GM18909 (cell line): ENCODE measurements at regions not wholly inside any gene's neighbourhood (a gene's known extent, or its start where the extent isn't known, plus 50 kb on each side); places are given as distances from the start of the nearest gene placed in this dataset.

Experiments
- ATAC-seq: cut with Tn5 transposase; IDR thresholded peaks from one replicate; pipeline ENCODE4 v1.9.1; 2021; ENCODE audit warnings: mild to moderate bottlenecking; ENCODE audit not compliant: unreplicated experiment, poor library complexity

- peak; percentile 92 for ATAC-seq
These were observed 211.2 kb downstream of the GADD45G start for GRCh38 chr9:89815903-89816573.

GRCh38 chr9:89817151-89817950, 212.5 kb downstream of the GADD45G start:
- ATAC-seq: no peak

GRCh38 chr9:89820337-89820736, 215.5 kb downstream of the GADD45G start:
- no peak for ATAC-seq

- no peak for ATAC-seq
These were observed 216.3 kb downstream of the GADD45G start for GRCh38 chr9:89821081-89821480.

GRCh38 chr9:89822996-89823395, 218.2 kb downstream of the GADD45G start:
- no peak for ATAC-seq

GRCh38 chr9:89825669-89826068, 220.9 kb downstream of the GADD45G start:
- no peak for ATAC-seq

GRCh38 chr9:89826186-89826585, 221.4 kb downstream of the GADD45G start:
- ATAC-seq: no peak

- ATAC-seq: no peak
These were observed 224.5 kb downstream of the GADD45G start for GRCh38 chr9:89829346-89829745.

GRCh38 chr9:89835666-89836065, 230.9 kb downstream of the GADD45G start:
- no peak for ATAC-seq

- ATAC-seq: no peak
These were observed 232.5 kb downstream of the GADD45G start for GRCh38 chr9:89837162-89837933.

GRCh38 chr9:89837934-89838310, 233.1 kb downstream of the GADD45G start:
- no peak for ATAC-seq

- ATAC-seq: no peak
These were observed 233.8 kb downstream of the GADD45G start for GRCh38 chr9:89838621-89839020.

GRCh38 chr9:89839449-89839848, 234.6 kb downstream of the GADD45G start:
- no peak for ATAC-seq

GRCh38 chr9:89839952-89840351, 235.1 kb downstream of the GADD45G start:
- ATAC-seq: no peak

- no peak for ATAC-seq
These were observed 236.6 kb downstream of the GADD45G start for GRCh38 chr9:89841456-89841855.

GRCh38 chr9:89842267-89842768, 237.5 kb downstream of the GADD45G start:
- ATAC-seq: no peak

GRCh38 chr9:89843074-89843473, 238.3 kb downstream of the GADD45G start:
- ATAC-seq: no peak

GRCh38 chr9:89843591-89843990, 238.8 kb downstream of the GADD45G start:
- no peak for ATAC-seq

GRCh38 chr9:89844075-89844474, 239.3 kb downstream of the GADD45G start:
- no peak for ATAC-seq

GRCh38 chr9:89844535-89844934, 239.7 kb downstream of the GADD45G start:
- ATAC-seq: no peak

GRCh38 chr9:89845321-89845720, 240.5 kb downstream of the GADD45G start:
- ATAC-seq: no peak
